ENCODE measurements at regions not wholly inside any gene's neighbourhood (a gene's known extent, or its start where the extent isn't known, plus 50 kb on each side); places are given as distances from the start of the nearest gene placed in this dataset.

DNA sequence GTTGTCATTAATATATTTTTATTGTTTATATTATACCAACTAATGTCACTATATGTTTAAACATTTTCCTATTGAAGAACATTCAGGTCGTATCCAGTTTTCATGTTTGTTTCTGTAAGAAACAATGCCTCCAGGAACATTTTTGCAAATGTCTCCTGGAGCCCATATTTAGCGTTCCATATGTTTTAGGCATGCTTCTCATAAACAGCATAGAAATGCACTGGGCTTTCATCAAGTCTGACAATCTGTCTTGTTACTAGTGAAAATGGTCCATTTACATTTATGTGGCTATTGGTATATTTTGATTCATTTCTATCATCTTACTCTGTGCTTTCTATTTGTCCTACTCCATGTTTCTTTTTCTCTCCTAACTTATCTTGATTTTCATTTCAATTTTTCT, 431.7 kb downstream of the TFAP2A start:
- H3K4me3 ChIP-seq (replicated peaks; ENCODE audit: low read depth, low read length): no peak overlapping the region
- TF ChIP-seq, protein P1, sequence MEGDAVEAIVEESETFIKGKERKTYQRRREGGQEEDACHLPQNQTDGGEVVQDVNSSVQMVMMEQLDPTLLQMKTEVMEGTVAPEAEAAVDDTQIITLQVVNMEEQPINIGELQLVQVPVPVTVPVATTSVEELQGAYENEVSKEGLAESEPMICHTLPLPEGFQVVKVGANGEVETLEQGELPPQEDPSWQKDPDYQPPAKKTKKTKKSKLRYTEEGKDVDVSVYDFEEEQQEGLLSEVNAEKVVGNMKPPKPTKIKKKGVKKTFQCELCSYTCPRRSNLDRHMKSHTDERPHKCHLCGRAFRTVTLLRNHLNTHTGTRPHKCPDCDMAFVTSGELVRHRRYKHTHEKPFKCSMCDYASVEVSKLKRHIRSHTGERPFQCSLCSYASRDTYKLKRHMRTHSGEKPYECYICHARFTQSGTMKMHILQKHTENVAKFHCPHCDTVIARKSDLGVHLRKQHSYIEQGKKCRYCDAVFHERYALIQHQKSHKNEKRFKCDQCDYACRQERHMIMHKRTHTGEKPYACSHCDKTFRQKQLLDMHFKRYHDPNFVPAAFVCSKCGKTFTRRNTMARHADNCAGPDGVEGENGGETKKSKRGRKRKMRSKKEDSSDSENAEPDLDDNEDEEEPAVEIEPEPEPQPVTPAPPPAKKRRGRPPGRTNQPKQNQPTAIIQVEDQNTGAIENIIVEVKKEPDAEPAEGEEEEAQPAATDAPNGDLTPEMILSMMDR (IDR thresholded peaks at IDR 0.05; ENCODE audit: low read depth, low read length, missing control alignments): no peak
- DNase-seq (ENCODE audit: extremely low read depth, low read depth): no peak

DNA sequence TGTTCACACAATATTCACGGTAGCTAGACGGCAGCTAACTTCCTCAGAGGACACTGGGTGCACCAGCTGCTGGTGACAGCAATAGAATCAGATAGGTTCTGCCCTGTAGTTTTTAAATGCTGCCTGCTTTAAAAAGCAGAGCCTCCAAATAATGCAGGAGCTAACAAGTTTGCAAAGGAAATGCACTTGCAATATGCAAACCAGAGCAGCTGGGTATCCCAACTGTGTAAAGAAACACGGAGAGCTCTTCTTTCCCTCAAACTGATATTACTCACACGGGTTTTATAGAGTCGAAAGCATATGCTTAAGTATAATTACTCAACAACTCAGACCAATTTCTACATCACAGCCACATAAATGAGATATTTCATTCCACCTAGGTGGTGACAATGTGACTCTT, 432.7 kb downstream of the TFAP2A start:
- H3K4me3 ChIP-seq (replicated peaks; ENCODE audit: low read depth, low read length): no peak overlapping the region
- TF ChIP-seq, protein P1 (IDR thresholded peaks at IDR 0.05; ENCODE audit: low read depth, low read length, missing control alignments): no peak
- no peak for DNase-seq (ENCODE audit: extremely low read depth, low read depth)

DNA sequence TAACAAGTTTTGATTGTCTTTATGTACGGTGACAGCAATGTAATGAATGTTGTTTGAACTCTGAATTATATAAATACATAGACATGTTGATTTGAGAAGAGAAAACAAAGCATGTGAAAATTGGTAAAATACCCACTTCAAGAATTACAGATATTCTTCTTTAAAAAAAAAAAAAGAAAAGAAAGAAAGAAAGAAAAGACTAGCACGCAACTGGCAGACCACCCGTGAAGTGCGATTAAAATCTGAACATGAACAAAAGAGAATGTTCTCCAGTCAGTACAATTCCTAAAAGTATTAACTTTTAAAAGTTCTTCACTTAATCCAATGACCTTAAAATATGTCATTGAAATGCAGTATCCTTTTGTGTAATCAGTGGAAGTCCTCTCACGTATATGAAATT, 434.9 kb downstream of the TFAP2A start:
- TF ChIP-seq, protein P1 (IDR thresholded peaks at IDR 0.05; ENCODE audit: low read depth, low read length, missing control alignments): no peak
- no peak overlapping the region for H3K4me3 ChIP-seq (replicated peaks; ENCODE audit: low read depth, low read length)
- DNase-seq (ENCODE audit: extremely low read depth, low read depth): no peak

DNA sequence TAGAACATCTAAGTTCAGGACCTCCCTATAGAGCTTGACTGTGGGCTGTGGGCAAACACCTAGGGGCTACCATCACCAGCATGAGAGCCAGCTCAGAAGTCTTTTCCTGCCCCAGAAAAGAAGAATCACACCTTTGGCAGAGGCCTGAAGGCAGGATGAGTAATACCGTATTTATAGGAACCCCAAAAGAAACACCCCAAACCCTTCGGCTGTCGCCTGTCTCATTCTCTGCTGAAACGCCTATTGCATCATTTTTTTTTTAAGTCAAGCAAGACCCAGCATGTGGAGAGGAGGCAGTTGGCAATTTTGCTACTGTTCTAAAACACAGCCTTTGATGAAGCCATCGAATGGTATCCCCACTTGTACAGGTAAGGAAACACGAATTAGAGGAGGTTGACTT, 436.4 kb downstream of the TFAP2A start:
- TF ChIP-seq, protein P1 (IDR thresholded peaks at IDR 0.05; ENCODE audit: low read depth, low read length, missing control alignments): no peak
- DNase-seq (ENCODE audit: extremely low read depth, low read depth): no peak
- H3K4me3 ChIP-seq (replicated peaks; ENCODE audit: low read depth, low read length): no peak overlapping the region

DNA sequence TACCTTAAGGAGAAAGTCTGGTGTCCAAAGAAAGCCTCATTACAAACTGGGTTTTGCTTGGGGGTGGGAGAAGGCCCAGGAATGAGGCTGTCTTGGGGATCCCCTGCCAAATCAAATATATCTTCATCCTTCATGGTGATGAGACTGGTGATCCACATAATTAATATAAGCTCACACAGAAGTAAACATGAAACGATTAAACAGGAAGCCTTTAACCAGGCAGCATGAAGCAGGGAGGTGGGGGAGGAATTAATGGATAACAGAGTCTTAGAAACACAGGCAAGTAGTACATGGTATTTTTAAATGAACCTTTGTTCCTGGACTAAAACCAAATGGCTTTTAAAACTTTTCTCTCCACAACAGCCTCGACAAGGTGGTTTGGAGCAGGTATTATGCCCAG, 437.5 kb downstream of the TFAP2A start:
- no peak for DNase-seq (ENCODE audit: extremely low read depth, low read depth)
- no peak overlapping the region for H3K4me3 ChIP-seq (replicated peaks; ENCODE audit: low read depth, low read length)
- TF ChIP-seq, protein P1 (IDR thresholded peaks at IDR 0.05; ENCODE audit: low read depth, low read length, missing control alignments): no peak

DNA sequence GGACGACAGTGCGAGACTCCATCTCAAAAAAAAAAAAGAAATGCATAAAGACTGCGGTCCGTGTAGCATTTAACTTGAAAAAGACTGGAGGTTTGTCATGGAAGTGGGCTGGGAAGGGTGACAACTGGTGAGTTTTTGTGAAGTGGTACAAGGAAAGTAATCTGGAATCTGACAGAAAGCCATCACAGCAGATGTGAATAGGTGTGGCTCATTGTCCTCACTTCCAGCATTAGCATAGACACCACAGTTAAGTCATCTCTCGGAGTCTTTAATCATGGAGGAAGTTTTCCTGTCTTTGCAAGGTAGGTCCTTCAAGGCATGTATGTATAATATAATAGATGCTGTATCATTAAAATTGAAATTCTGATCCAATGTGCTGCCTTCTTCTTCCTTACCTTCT, 453.2 kb downstream of the TFAP2A start:
- H3K4me3 ChIP-seq (replicated peaks; ENCODE audit: low read depth, low read length): no peak overlapping the region
- TF ChIP-seq, protein P1 (IDR thresholded peaks at IDR 0.05; ENCODE audit: low read depth, low read length, missing control alignments): no peak
- no peak for DNase-seq (ENCODE audit: extremely low read depth, low read depth)

DNA sequence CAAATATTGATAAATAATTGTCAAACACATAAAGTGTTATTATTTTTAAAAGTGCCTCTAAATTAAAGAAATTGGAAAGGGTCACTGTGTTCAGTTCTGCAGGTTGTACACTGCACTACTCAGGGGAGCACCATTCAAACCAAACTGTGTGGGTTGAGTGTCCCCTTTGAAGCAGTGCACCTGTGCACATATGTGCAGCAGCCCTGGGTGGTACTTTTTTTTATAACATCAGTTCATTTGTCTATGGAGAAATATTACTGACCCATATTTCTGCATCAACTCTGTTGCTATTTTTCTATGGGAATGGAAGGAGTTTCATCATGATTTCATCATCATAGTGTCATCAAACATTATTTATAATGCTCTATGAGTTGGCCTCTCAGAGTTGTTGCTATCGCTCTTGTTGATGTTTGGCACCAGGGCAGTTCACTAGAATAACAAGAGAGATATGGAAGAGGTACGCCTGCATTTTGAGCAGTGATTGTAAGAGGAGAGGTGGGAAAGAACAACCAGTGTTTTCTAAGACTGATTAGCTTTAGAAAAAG, 457.6 kb downstream of the TFAP2A start:
- TF ChIP-seq, protein P1 (IDR thresholded peaks at IDR 0.05; ENCODE audit: low read depth, low read length, missing control alignments): no peak
- no peak overlapping the region for H3K4me3 ChIP-seq (replicated peaks; ENCODE audit: low read depth, low read length)
- DNase-seq (ENCODE audit: extremely low read depth, low read depth): no peak
